ENCODE measurements at regions not wholly inside any gene's neighbourhood (a gene's known extent, or its start where the extent isn't known, plus 50 kb on each side); places are given as distances from the start of the nearest gene placed in this dataset.
"Not testable (repeated sequence)": the region's sequence is repeated elsewhere in the genome, so short reads cannot be mapped to it uniquely, and the experiment has no call there.

DNA sequence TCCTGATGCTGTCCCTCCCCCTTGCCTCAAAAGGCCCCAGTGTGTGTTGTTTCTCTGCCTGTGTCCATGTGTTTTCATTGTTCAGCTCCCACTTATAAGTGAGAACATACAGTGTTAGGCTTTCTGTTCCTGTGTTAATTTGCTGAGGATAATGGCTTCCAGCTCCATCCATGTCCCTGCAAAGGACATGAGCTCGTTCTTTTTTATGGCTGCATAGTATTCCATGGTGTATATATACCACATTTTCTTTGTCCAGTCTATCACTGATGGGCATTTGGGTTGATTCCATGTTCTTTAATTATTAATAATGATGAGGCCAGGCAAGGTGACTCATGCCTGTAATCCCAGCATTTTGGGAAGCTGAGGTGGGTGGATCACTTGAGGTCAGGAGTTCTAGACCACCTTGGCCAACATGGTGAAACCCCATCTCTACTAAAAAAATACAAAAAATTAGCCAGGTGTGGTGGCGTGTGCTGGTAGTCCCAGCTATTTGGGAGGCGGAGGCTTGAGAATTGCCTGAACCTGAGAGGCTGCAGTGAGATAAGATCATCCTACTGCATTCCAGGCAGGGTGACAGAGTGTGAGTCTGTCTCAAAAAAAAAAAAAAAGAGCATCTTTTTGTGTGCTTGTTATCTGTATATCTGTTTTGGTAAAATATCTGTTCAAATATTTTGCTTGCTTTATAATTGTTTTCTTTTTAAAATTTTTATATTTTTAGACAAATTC is 78.0 kb upstream of the CLINT1 start:
- TF ChIP-seq, protein P1, sequence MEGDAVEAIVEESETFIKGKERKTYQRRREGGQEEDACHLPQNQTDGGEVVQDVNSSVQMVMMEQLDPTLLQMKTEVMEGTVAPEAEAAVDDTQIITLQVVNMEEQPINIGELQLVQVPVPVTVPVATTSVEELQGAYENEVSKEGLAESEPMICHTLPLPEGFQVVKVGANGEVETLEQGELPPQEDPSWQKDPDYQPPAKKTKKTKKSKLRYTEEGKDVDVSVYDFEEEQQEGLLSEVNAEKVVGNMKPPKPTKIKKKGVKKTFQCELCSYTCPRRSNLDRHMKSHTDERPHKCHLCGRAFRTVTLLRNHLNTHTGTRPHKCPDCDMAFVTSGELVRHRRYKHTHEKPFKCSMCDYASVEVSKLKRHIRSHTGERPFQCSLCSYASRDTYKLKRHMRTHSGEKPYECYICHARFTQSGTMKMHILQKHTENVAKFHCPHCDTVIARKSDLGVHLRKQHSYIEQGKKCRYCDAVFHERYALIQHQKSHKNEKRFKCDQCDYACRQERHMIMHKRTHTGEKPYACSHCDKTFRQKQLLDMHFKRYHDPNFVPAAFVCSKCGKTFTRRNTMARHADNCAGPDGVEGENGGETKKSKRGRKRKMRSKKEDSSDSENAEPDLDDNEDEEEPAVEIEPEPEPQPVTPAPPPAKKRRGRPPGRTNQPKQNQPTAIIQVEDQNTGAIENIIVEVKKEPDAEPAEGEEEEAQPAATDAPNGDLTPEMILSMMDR (conservative IDR thresholded peaks at IDR 0.05; ENCODE audit: low read length), result not testable (repeated sequence)
- not testable (repeated sequence) for TF ChIP-seq EZH2phosphoT487 (IDR thresholded peaks at IDR 0.05; ENCODE audit: borderline replicate concordance, low read depth, low read length)
